ENCODE measurements at regions not wholly inside any gene's neighbourhood (a gene's known extent, or its start where the extent isn't known, plus 50 kb on each side); places are given as distances from the start of the nearest gene placed in this dataset.
"Not testable (repeated sequence)": the region's sequence is repeated elsewhere in the genome, so short reads cannot be mapped to it uniquely, and the experiment has no call there.

GRCh38 chr5:100647461-100648230, 112.5 kb downstream of the FAM174A start:
- Histone ChIP-seq H3K18ac (ENCODE audit: low read length) (peak overlapping the region; percentile 39), H3K27me3 (ENCODE audit: insufficient read depth, low read length, poor library complexity) (no peaks in the 10 kb centered on the region), H2BK15ac (replicated peaks; ENCODE audit: low read depth) (no peak overlapping the region), H3K79me1 (ENCODE audit: low read length) (no peaks in the 10 kb centered on the region), H2AK5ac (ENCODE audit: low read length) (no peak overlapping the region), H3K27ac (ENCODE audit: low read depth, low read length) (no peak overlapping the region), H3K4me1 (ENCODE audit: control insufficient read depth, low read depth, low read length) (peaks cover 6% of the 10 kb centered on the region), H4K5ac (ENCODE audit: low read length) (no peak overlapping the region), H2BK5ac (ENCODE audit: low read length) (no peak overlapping the region), H3K79me2 (ENCODE audit: control insufficient read depth, insufficient read depth, low read length) (no peaks in the 10 kb centered on the region), H3K4me3 (ENCODE audit: low read length) (no peak overlapping the region), H3K9ac (ENCODE audit: low read length) (no peak overlapping the region), H3K23ac (ENCODE audit: low read length) (no peak overlapping the region), H3K4ac (ENCODE audit: low read depth, low read length) (no peak overlapping the region), H3K56ac (ENCODE audit: low read length) (no peak overlapping the region), H3K36me3 (ENCODE audit: control insufficient read depth, insufficient read depth, low read length) (no peaks in the 10 kb centered on the region), H3K4me2 (ENCODE audit: low read length) (no peak overlapping the region), H2BK120ac (ENCODE audit: low read depth, low read length) (peak overlapping the region; percentile 12), H4K8ac (ENCODE audit: low read depth, low read length) (no peak overlapping the region)
- no peak for DNase-seq
- WGBS (ENCODE audit: extremely low coverage, insufficient coverage, low lambda C conversion rate): no CpG with 5 or more reads among the region's 10 CpGs

- no peak overlapping the region for H3K9ac ChIP-seq (ENCODE audit: low read length)
- no peak overlapping the region for H3K23ac ChIP-seq (ENCODE audit: low read length)
- no peaks in the 10 kb centered on the region for H3K79me2 ChIP-seq (ENCODE audit: control insufficient read depth, insufficient read depth, low read length)
- H2AK5ac ChIP-seq (ENCODE audit: low read length): no peak overlapping the region
- no peak overlapping the region for H4K5ac ChIP-seq (ENCODE audit: low read length)
- no peak overlapping the region for H4K8ac ChIP-seq (ENCODE audit: low read depth, low read length)
- no peak overlapping the region for H3K4me3 ChIP-seq (ENCODE audit: low read length)
- H3K18ac ChIP-seq (ENCODE audit: low read length): no peak overlapping the region
- H3K36me3 ChIP-seq (ENCODE audit: control insufficient read depth, insufficient read depth, low read length): no peaks in the 10 kb centered on the region
- H2BK5ac ChIP-seq (ENCODE audit: low read length): no peak overlapping the region
- no peak overlapping the region for H3K56ac ChIP-seq (ENCODE audit: low read length)
- H3K4me1 ChIP-seq (ENCODE audit: control insufficient read depth, low read depth, low read length): no peaks in the 10 kb centered on the region
- H3K27me3 ChIP-seq (ENCODE audit: insufficient read depth, low read length, poor library complexity): no peaks in the 10 kb centered on the region
- H2BK120ac ChIP-seq (ENCODE audit: low read depth, low read length): no peak overlapping the region
- H3K4ac ChIP-seq (ENCODE audit: low read depth, low read length): no peak overlapping the region
- no peaks in the 10 kb centered on the region for H3K79me1 ChIP-seq (ENCODE audit: low read length)
- no peak overlapping the region for H2BK15ac ChIP-seq (replicated peaks; ENCODE audit: low read depth)
- DNase-seq: no peak
- H3K27ac ChIP-seq (ENCODE audit: low read depth, low read length): no peak overlapping the region
- no peak overlapping the region for H3K4me2 ChIP-seq (ENCODE audit: low read length)
Measured at GRCh38 chr5:100654895-100655294, 119.7 kb downstream of the FAM174A start.

GRCh38 chr5:100656771-100657170, 121.6 kb downstream of the FAM174A start:
- H3K18ac ChIP-seq (ENCODE audit: low read length); H3K56ac ChIP-seq (ENCODE audit: low read length); H2BK120ac ChIP-seq (ENCODE audit: low read depth, low read length); H3K4ac ChIP-seq (ENCODE audit: low read depth, low read length); H3K27me3 ChIP-seq (ENCODE audit: insufficient read depth, low read length, poor library complexity); H3K4me2 ChIP-seq (ENCODE audit: low read length); H3K27ac ChIP-seq (ENCODE audit: low read depth, low read length); H3K4me1 ChIP-seq (ENCODE audit: control insufficient read depth, low read depth, low read length); H3K9ac ChIP-seq (ENCODE audit: low read length); H2BK5ac ChIP-seq (ENCODE audit: low read length); DNase-seq; H4K8ac ChIP-seq (ENCODE audit: low read depth, low read length); H4K5ac ChIP-seq (ENCODE audit: low read length); H2BK15ac ChIP-seq (replicated peaks; ENCODE audit: low read depth); H3K23ac ChIP-seq (ENCODE audit: low read length); H3K4me3 ChIP-seq (ENCODE audit: low read length); H3K79me2 ChIP-seq (ENCODE audit: control insufficient read depth, insufficient read depth, low read length); H3K79me1 ChIP-seq (ENCODE audit: low read length); H2AK5ac ChIP-seq (ENCODE audit: low read length); H3K36me3 ChIP-seq (ENCODE audit: control insufficient read depth, insufficient read depth, low read length): not testable (repeated sequence)
- no CpG with 5 or more reads among the region's 28 CpGs for WGBS (ENCODE audit: extremely low coverage, insufficient coverage, low lambda C conversion rate)

- H3K4ac ChIP-seq (ENCODE audit: low read depth, low read length): no peak overlapping the region
- H4K8ac ChIP-seq (ENCODE audit: low read depth, low read length): no peak overlapping the region
- H3K4me3 ChIP-seq (ENCODE audit: low read length): no peak overlapping the region
- no peaks in the 10 kb centered on the region for H3K27me3 ChIP-seq (ENCODE audit: insufficient read depth, low read length, poor library complexity)
- no CpG with 5 or more reads among the region's 4 CpGs for WGBS (ENCODE audit: extremely low coverage, insufficient coverage, low lambda C conversion rate)
- no peak overlapping the region for H3K18ac ChIP-seq (ENCODE audit: low read length)
- H4K5ac ChIP-seq (ENCODE audit: low read length): no peak overlapping the region
- no peak overlapping the region for H3K23ac ChIP-seq (ENCODE audit: low read length)
- H3K36me3 ChIP-seq (ENCODE audit: control insufficient read depth, insufficient read depth, low read length): no peaks in the 10 kb centered on the region
- H3K56ac ChIP-seq (ENCODE audit: low read length): no peak overlapping the region
- no peak overlapping the region for H2BK5ac ChIP-seq (ENCODE audit: low read length)
- DNase-seq: no peak
- no peaks in the 10 kb centered on the region for H3K4me1 ChIP-seq (ENCODE audit: control insufficient read depth, low read depth, low read length)
- no peak overlapping the region for H2BK120ac ChIP-seq (ENCODE audit: low read depth, low read length)
- H3K79me2 ChIP-seq (ENCODE audit: control insufficient read depth, insufficient read depth, low read length): no peaks in the 10 kb centered on the region
- no peak overlapping the region for H3K4me2 ChIP-seq (ENCODE audit: low read length)
- no peak overlapping the region for H2AK5ac ChIP-seq (ENCODE audit: low read length)
- no peak overlapping the region for H2BK15ac ChIP-seq (replicated peaks; ENCODE audit: low read depth)
- H3K79me1 ChIP-seq (ENCODE audit: low read length): no peaks in the 10 kb centered on the region
- no peak overlapping the region for H3K27ac ChIP-seq (ENCODE audit: low read depth, low read length)
- H3K9ac ChIP-seq (ENCODE audit: low read length): no peak overlapping the region
Measured at GRCh38 chr5:100659080-100659795, 124.1 kb downstream of the FAM174A start.

GRCh38 chr5:100664140-100664539, 129.0 kb downstream of the FAM174A start:
- no peak overlapping the region for H2BK5ac ChIP-seq (ENCODE audit: low read length)
- no peak overlapping the region for H3K27ac ChIP-seq (ENCODE audit: low read depth, low read length)
- no peak overlapping the region for H3K23ac ChIP-seq (ENCODE audit: low read length)
- no peaks in the 10 kb centered on the region for H3K79me1 ChIP-seq (ENCODE audit: low read length)
- H2BK120ac ChIP-seq (ENCODE audit: low read depth, low read length): no peak overlapping the region
- no peaks in the 10 kb centered on the region for H3K79me2 ChIP-seq (ENCODE audit: control insufficient read depth, insufficient read depth, low read length)
- no peak overlapping the region for H3K4me3 ChIP-seq (ENCODE audit: low read length)
- H4K8ac ChIP-seq (ENCODE audit: low read depth, low read length): no peak overlapping the region
- H3K9ac ChIP-seq (ENCODE audit: low read length): no peak overlapping the region
- H3K56ac ChIP-seq (ENCODE audit: low read length): no peak overlapping the region
- no peaks in the 10 kb centered on the region for H3K27me3 ChIP-seq (ENCODE audit: insufficient read depth, low read length, poor library complexity)
- WGBS (ENCODE audit: extremely low coverage, insufficient coverage, low lambda C conversion rate): no CpG with 5 or more reads among the region's 1 CpG
- H2AK5ac ChIP-seq (ENCODE audit: low read length): no peak overlapping the region
- no peak overlapping the region for H3K18ac ChIP-seq (ENCODE audit: low read length)
- no peak overlapping the region for H3K4me2 ChIP-seq (ENCODE audit: low read length)
- H4K5ac ChIP-seq (ENCODE audit: low read length): no peak overlapping the region
- H3K36me3 ChIP-seq (ENCODE audit: control insufficient read depth, insufficient read depth, low read length): no peaks in the 10 kb centered on the region
- DNase-seq: no peak
- no peak overlapping the region for H3K4ac ChIP-seq (ENCODE audit: low read depth, low read length)
- H2BK15ac ChIP-seq (replicated peaks; ENCODE audit: low read depth): no peak overlapping the region
- H3K4me1 ChIP-seq (ENCODE audit: control insufficient read depth, low read depth, low read length): no peaks in the 10 kb centered on the region
